ENCODE measurements at regions not wholly inside any gene's neighbourhood (a gene's known extent, or its start where the extent isn't known, plus 50 kb on each side); places are given as distances from the start of the nearest gene placed in this dataset.
A peak's percentile ranks its signal among the peaks of the same experiment; 100 is the strongest.
"Not testable (repeated sequence)": the region's sequence is repeated elsewhere in the genome, so short reads cannot be mapped to it uniquely, and the experiment has no call there.

DNA sequence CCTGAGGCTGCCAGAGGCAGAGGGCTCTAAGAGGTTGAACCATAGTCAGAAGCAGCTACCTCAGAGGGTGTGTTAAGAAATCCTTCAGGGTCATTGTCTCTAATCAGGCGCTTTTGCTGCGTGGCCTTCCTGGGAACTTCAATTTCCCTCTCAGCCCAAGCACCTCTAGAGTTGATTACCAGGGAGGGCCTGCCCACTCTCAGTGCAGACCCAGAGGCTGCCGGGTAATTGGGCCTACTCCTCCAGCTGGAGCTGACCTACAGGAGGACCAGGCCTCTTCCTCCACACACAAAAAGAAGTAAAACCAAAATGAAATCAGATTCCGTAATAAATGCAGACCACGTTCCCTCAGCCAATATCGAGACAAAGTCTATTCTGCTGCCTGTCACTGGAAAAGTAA, 305.0 kb upstream of the CCL2 start:
- CTCF ChIA-PET (ENCODE audit: partially characterized antibody) = no interaction called here
- Mint-ChIP-seq H3K27ac (no peak overlapping the region), H3K9me3 (no peaks in the 10 kb centered on the region), H3K4me3 (no peak overlapping the region), H3K36me3 (no peaks in the 10 kb centered on the region), H3K27me3 (peaks cover 0 to 3% of the 10 kb centered on the region in 2 donors), H3K4me1 (no peaks in the 10 kb centered on the region)
- no peaks in the 10 kb centered on the region for H3K36me3 ChIP-seq (ENCODE audit: insufficient read depth, low read length)
- no peak overlapping the region for H3K4me3 ChIP-seq (ENCODE audit: low read length in 2 of 2)
- DNase-seq = no peak
- H3K27ac ChIP-seq (ENCODE audit: low read depth, low read length) = no peak overlapping the region
- H3K9me3 ChIP-seq (ENCODE audit: control insufficient read depth in 1 of 2, low read length in 2 of 2) = no peaks in the 10 kb centered on the region
- POLR2A ChIA-PET (ENCODE audit: partially characterized antibody) = no interaction called here
- no peaks in the 10 kb centered on the region for H3K27me3 ChIP-seq (ENCODE audit: insufficient read depth, low read length)
- H3K4me1 ChIP-seq (ENCODE audit: insufficient read depth, low read length) = no peaks in the 10 kb centered on the region
- intact Hi-C loops (cut with micrococcal nuclease) = no loop called here

DNA sequence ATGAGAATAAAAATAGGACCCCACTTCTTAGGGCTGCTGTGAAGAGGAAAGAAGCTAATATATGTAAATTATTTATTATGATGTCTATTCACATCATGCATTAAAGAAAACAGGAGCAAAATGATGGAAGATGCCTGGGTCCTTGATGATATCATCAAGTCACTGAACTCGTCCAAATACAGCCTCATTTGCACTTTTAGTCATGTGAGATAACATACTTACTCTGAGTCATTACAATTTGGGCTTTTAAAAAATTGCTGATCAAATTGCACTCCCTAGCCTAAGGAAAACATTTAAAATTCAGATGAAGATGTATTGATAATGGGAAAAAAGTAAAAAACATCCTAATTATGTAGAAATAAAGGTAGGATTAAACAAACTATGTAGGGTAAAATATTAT, 302.7 kb upstream of the CCL2 start:
- Mint-ChIP-seq H3K27ac (no peak overlapping the region), H3K27me3 (peaks cover 7 to 18% of the 10 kb centered on the region in 2 donors), H3K9me3 (peaks cover 0 to 3% (median 0%) of the 10 kb centered on the region in 8 donors), H3K36me3 (no peaks in the 10 kb centered on the region), H3K4me1 (no peaks in the 10 kb centered on the region), H3K4me3 (no peak overlapping the region)
- no peak for DNase-seq
- Histone ChIP-seq H3K36me3 (ENCODE audit: insufficient read depth, low read length) (no peaks in the 10 kb centered on the region), H3K27me3 (ENCODE audit: insufficient read depth, low read length) (peaks cover 3% of the 10 kb centered on the region), H3K4me3 (ENCODE audit: low read length in 2 of 2) (no peak overlapping the region), H3K9me3 (ENCODE audit: control insufficient read depth in 1 of 2, low read length in 2 of 2) (no peaks in the 10 kb centered on the region), H3K4me1 (ENCODE audit: insufficient read depth, low read length) (no peaks in the 10 kb centered on the region), H3K27ac (ENCODE audit: low read depth, low read length) (no peak overlapping the region)
- intact Hi-C loops (cut with micrococcal nuclease) = no loop called here
- POLR2A ChIA-PET (ENCODE audit: partially characterized antibody) = no interaction called here
- CTCF ChIA-PET (ENCODE audit: partially characterized antibody) = no interaction called here

- no peak for DNase-seq
- H3K4me1 ChIP-seq (ENCODE audit: insufficient read depth, low read length) = no peaks in the 10 kb centered on the region
- H3K27me3 ChIP-seq (ENCODE audit: insufficient read depth, low read length) = peaks cover 3% of the 10 kb centered on the region
- H3K4me1 Mint-ChIP-seq = no peaks in the 10 kb centered on the region
- intact Hi-C loops (cut with micrococcal nuclease) = no loop called here
- POLR2A ChIA-PET (ENCODE audit: partially characterized antibody) = no interaction called here
- no peaks in the 10 kb centered on the region for H3K36me3 Mint-ChIP-seq
- no peak overlapping the region for H3K27ac Mint-ChIP-seq
- H3K27me3 Mint-ChIP-seq = peaks cover 7 to 20% of the 10 kb centered on the region in 2 donors
- no peak overlapping the region for H3K27ac ChIP-seq (ENCODE audit: low read depth, low read length)
- no peaks in the 10 kb centered on the region for H3K36me3 ChIP-seq (ENCODE audit: insufficient read depth, low read length)
- CTCF ChIA-PET (ENCODE audit: partially characterized antibody) = no interaction called here
- H3K9me3 ChIP-seq (ENCODE audit: control insufficient read depth in 1 of 2, low read length in 2 of 2) = peaks cover 0 to 4% of the 10 kb centered on the region in 2 donors
- peaks cover 0 to 8% (median 5%) of the 10 kb centered on the region in 8 donors for H3K9me3 Mint-ChIP-seq
- H3K4me3 Mint-ChIP-seq = no peak overlapping the region
- no peak overlapping the region for H3K4me3 ChIP-seq (ENCODE audit: low read length in 2 of 2)
These were observed 300.5 kb upstream of the CCL2 start for GRCh38 chr17:33954597-33954996.

- Histone ChIP-seq H3K9me3 (ENCODE audit: control insufficient read depth in 1 of 2, low read length in 2 of 2) (peaks cover 0 to 4% of the 10 kb centered on the region in 2 donors), H3K4me1 (ENCODE audit: insufficient read depth, low read length) (no peaks in the 10 kb centered on the region), H3K27ac (ENCODE audit: low read depth, low read length) (no peak overlapping the region), H3K27me3 (ENCODE audit: insufficient read depth, low read length) (peaks cover 3% of the 10 kb centered on the region), H3K4me3 (ENCODE audit: low read length in 2 of 2) (no peak overlapping the region), H3K36me3 (ENCODE audit: insufficient read depth, low read length) (no peaks in the 10 kb centered on the region)
- peaks cover 7 to 20% of the 10 kb centered on the region in 2 donors for H3K27me3 Mint-ChIP-seq
- H3K9me3 Mint-ChIP-seq = peaks cover 0 to 13% (median 8%) of the 10 kb centered on the region in 8 donors
- H3K36me3 Mint-ChIP-seq = no peaks in the 10 kb centered on the region
- CTCF ChIA-PET (ENCODE audit: partially characterized antibody) = no interaction called here
- H3K27ac Mint-ChIP-seq = no peak overlapping the region
- no peak overlapping the region for H3K4me3 Mint-ChIP-seq
- H3K4me1 Mint-ChIP-seq = no peaks in the 10 kb centered on the region
- no peak for DNase-seq
- intact Hi-C loops (cut with micrococcal nuclease) = no loop called here
- POLR2A ChIA-PET (ENCODE audit: partially characterized antibody) = no interaction called here
These were observed 299.6 kb upstream of the CCL2 start for GRCh38 chr17:33955461-33955860.

DNA sequence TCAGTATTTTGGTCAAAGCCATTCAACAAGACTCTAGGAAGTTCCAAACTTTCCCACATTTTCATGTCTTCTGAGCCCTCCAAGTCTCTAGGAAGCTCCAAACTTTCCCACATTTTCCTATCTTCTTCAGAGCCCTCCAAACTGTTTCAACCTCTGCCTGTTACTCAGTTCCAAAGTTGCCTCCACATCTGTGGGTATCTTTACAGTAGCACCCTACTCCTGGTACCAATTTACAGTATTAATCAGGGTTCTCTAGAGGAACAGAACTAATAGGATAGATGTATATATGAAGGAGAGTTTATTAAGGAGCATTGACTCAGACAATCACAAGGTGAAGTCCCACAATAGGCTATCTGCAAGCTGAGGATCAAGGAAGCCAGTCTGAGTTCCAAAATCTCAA, 296.0 kb upstream of the CCL2 start:
- H3K27me3 Mint-ChIP-seq = peaks cover 7 to 20% of the 10 kb centered on the region in 2 donors

GRCh38 chr17:33962857-33963655, 292.0 kb upstream of the CCL2 start:
- peaks cover 0 to 17% (median 8%) of the 10 kb centered on the region in 8 donors for H3K9me3 Mint-ChIP-seq
- no peaks in the 10 kb centered on the region for H3K36me3 Mint-ChIP-seq
- Histone ChIP-seq H3K27ac (ENCODE audit: low read depth, low read length) (no peak overlapping the region), H3K36me3 (ENCODE audit: insufficient read depth, low read length) (no peaks in the 10 kb centered on the region), H3K4me1 (ENCODE audit: insufficient read depth, low read length) (peaks cover 18% of the 10 kb centered on the region), H3K27me3 (ENCODE audit: insufficient read depth, low read length) (no peaks in the 10 kb centered on the region), H3K9me3 (ENCODE audit: control insufficient read depth in 1 of 2, low read length in 2 of 2) (peaks cover 0 to 4% of the 10 kb centered on the region in 2 donors), H3K4me3 (ENCODE audit: low read length in 2 of 2) (no peak overlapping the region)
- no peaks in the 10 kb centered on the region for H3K27me3 Mint-ChIP-seq
- peak overlapping the region in 1 of 7 donors; percentile 70 for H3K27ac Mint-ChIP-seq
- intact Hi-C loops (cut with micrococcal nuclease) = no loop called here
- POLR2A ChIA-PET (ENCODE audit: partially characterized antibody) = no interaction called here
- peaks cover 12 to 22% (median 15%) of the 10 kb centered on the region in 4 donors for H3K4me1 Mint-ChIP-seq
- DNase-seq = no peak
- H3K4me3 Mint-ChIP-seq = peak overlapping the region in 1 of 8 donors; percentile 9
- CTCF ChIA-PET (ENCODE audit: partially characterized antibody) = interaction anchor here (2.4 kb wide), 1 partner anchor 10 kb away, joined by 9 read pairs; no protein-coding TSS in a partner anchor

More for the DNA sequence above, 296.0 kb upstream of the CCL2 start:
- H3K36me3 ChIP-seq (ENCODE audit: insufficient read depth, low read length); H3K4me3 ChIP-seq (ENCODE audit: low read length in 2 of 2); H3K9me3 ChIP-seq (ENCODE audit: control insufficient read depth in 1 of 2, low read length in 2 of 2); H3K27ac ChIP-seq (ENCODE audit: low read depth, low read length); CTCF ChIA-PET (ENCODE audit: partially characterized antibody); H3K27ac Mint-ChIP-seq; H3K4me1 ChIP-seq (ENCODE audit: insufficient read depth, low read length); H3K36me3 Mint-ChIP-seq; H3K27me3 ChIP-seq (ENCODE audit: insufficient read depth, low read length); intact Hi-C loops (cut with micrococcal nuclease); DNase-seq; POLR2A ChIA-PET (ENCODE audit: partially characterized antibody); H3K4me3 Mint-ChIP-seq; H3K4me1 Mint-ChIP-seq: not testable (repeated sequence)
- H3K9me3 Mint-ChIP-seq = peaks cover 0 to 17% (median 8%) of the 10 kb centered on the region in 8 donors

- CTCF ChIA-PET (ENCODE audit: partially characterized antibody) = interaction anchor here (1.2 to 2.4 kb wide), 2 partner anchors 9 to 198 kb away, joined by 3 to 9 read pairs; no protein-coding TSS in a partner anchor
- no peak overlapping the region for H3K4me3 ChIP-seq (ENCODE audit: low read length in 2 of 2)
- H3K4me1 Mint-ChIP-seq = peaks cover 23 to 36% (median 25%) of the 10 kb centered on the region in 4 donors
- intact Hi-C loops (cut with micrococcal nuclease) = no loop called here
- DNase-seq = peak; percentile 11 to 39 (median 33)
- POLR2A ChIA-PET (ENCODE audit: partially characterized antibody) = no interaction called here
- peaks cover 0 to 10% (median 3%) of the 10 kb centered on the region in 8 donors for H3K9me3 Mint-ChIP-seq
- H3K4me1 ChIP-seq (ENCODE audit: insufficient read depth, low read length) = peaks cover 32% of the 10 kb centered on the region
- no peaks in the 10 kb centered on the region for H3K36me3 ChIP-seq (ENCODE audit: insufficient read depth, low read length)
- H3K27ac ChIP-seq (ENCODE audit: low read depth, low read length) = no peak overlapping the region
- no peaks in the 10 kb centered on the region for H3K36me3 Mint-ChIP-seq
- H3K4me3 Mint-ChIP-seq = peak overlapping the region; percentile 9 to 78 (median 60)
- no peaks in the 10 kb centered on the region for H3K27me3 ChIP-seq (ENCODE audit: insufficient read depth, low read length)
- H3K27ac Mint-ChIP-seq = peak overlapping the region in 5 of 7 donors; percentile 9 to 80 (median 47)
- peaks cover 0 to under 1% of the 10 kb centered on the region in 2 donors for H3K9me3 ChIP-seq (ENCODE audit: control insufficient read depth in 1 of 2, low read length in 2 of 2)
- no peaks in the 10 kb centered on the region for H3K27me3 Mint-ChIP-seq
These were observed 290.6 kb upstream of the CCL2 start for GRCh38 chr17:33964344-33964979.

Measured in CD4-positive, alpha-beta memory T cell (primary cell).